ENCODE measurements at regions not wholly inside any gene's neighbourhood (a gene's known extent, or its start where the extent isn't known, plus 50 kb on each side); places are given as distances from the start of the nearest gene placed in this dataset.

GRCh38 chrX:146224442-146224841, 406.8 kb downstream of the SLITRK2 start:
- Histone ChIP-seq H3K27me3 (ENCODE audit: insufficient read depth, low read length) (no peaks in the 10 kb centered on the region), H4K5ac (ENCODE audit: insufficient read length, low read depth, low read length) (no peak overlapping the region), H3K9ac (ENCODE audit: extremely low read depth, insufficient read length, low read length) (no peak overlapping the region), H3K56ac (ENCODE audit: insufficient read length, low read depth, low read length) (no peak overlapping the region), H4K91ac (ENCODE audit: insufficient read length, low read depth, low read length) (no peak overlapping the region), H3K23ac (ENCODE audit: insufficient read length, low read depth, low read length) (no peak overlapping the region), H3K23me2 (ENCODE audit: insufficient read length, low read depth, low read length, poor library complexity, severe bottlenecking) (no peaks in the 10 kb centered on the region), H2AFZ (ENCODE audit: low read length) (no peak overlapping the region), H3K79me2 (ENCODE audit: insufficient read depth, low read length) (no peaks in the 10 kb centered on the region), H3K4ac (ENCODE audit: low read depth, low read length) (no peak overlapping the region), H4K8ac (replicated peaks; ENCODE audit: insufficient read length, low read depth, low read length) (no peak overlapping the region), H3K4me1 (ENCODE audit: insufficient read depth, low read length) (no peaks in the 10 kb centered on the region), H2BK15ac (ENCODE audit: low read depth, low read length) (no peak overlapping the region), H3T11ph (ENCODE audit: low read length) (no peak overlapping the region), H4K20me1 (ENCODE audit: control insufficient read depth, insufficient read depth, insufficient read length) (no peaks in the 10 kb centered on the region), H3K4me2 (ENCODE audit: insufficient read depth, insufficient read length, low read length) (no peak overlapping the region), H2AK5ac (ENCODE audit: insufficient read length, low read length) (no peak overlapping the region), H3K18ac (ENCODE audit: insufficient read length, low read depth, low read length) (no peak overlapping the region), H2BK20ac (ENCODE audit: low read depth, low read length, poor library complexity, severe bottlenecking) (no peak overlapping the region), H2BK120ac (ENCODE audit: low read depth, low read length, poor library complexity, severe bottlenecking) (no peak overlapping the region), H2BK5ac (ENCODE audit: insufficient read length, low read length) (no peak overlapping the region), H3K79me1 (ENCODE audit: insufficient read depth, low read depth, low read length, poor library complexity, severe bottlenecking) (no peaks in the 10 kb centered on the region), H3K27ac (ENCODE audit: insufficient read length, low read depth, low read length) (no peak overlapping the region), H3K9me3 (ENCODE audit: control insufficient read depth, low read depth, low read length) (peaks cover 16% of the 10 kb centered on the region), H2BK12ac (ENCODE audit: insufficient read length, low read depth, low read length) (no peak overlapping the region), H3K14ac (ENCODE audit: insufficient read depth, low read length) (no peak overlapping the region)
- H3K36me3 Mint-ChIP-seq (ENCODE audit: insufficient read depth in 1 of 3, low read depth in 3 of 3), result peaks cover 0 to 14% (median 3%) of the 10 kb centered on the region in 3 experiments; a peak in 4 of 7 replicates
- no peak overlapping the region for H3K4me3 Mint-ChIP-seq
- no CpG with 5 or more reads among the region's 1 CpG for WGBS (ENCODE audit: extremely low coverage, insufficient read length, low lambda C conversion rate)
- peak; percentile 61 for TF ChIP-seq CTCF (conservative IDR thresholded peaks at IDR 0.05)
- 0 out of 4 replicates have a peak, but pooled peaks cover 0 to 3% of the 10 kb centered on the region in 2 experiments for H3K4me1 Mint-ChIP-seq
- no peak overlapping the region for H3K27ac Mint-ChIP-seq
- H3K27me3 Mint-ChIP-seq (ENCODE audit: low read depth), result peaks cover 2% of the 10 kb centered on the region; the same call in 1 of the 2 replicates
- H3K9me3 Mint-ChIP-seq, result peaks cover 59 to 62% of the 10 kb centered on the region in 2 experiments
- no peak for DNase-seq

Measured in H9 (cell line).